ENCODE measurements at regions not wholly inside any gene's neighbourhood (a gene's known extent, or its start where the extent isn't known, plus 50 kb on each side); places are given as distances from the start of the nearest gene placed in this dataset.

DNA sequence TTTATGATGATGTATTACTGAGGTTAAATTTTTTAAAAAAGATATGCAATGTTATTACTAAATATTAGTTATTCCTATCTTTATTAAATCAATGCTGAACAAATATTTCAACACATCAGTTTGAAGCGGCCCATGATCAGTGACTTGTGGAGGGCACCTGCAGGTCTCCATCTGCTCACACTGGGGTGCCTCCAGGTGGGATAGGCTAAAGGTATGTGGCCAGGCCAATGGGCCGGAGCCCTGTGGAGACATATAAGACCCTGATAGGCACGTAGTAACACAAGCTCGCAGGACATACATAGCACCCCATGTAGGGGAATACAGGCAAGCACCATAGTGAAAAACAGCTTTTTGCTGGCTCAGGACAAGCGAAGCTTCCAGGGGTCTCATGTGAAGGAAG, 469.8 kb downstream of the ZNF536 start:
- Histone ChIP-seq H3K27ac (ENCODE audit: low read depth, low read length) (no peak overlapping the region), H4K20me1 (replicated peaks in 1 of 2; ENCODE audit: control insufficient read depth in 1 of 2, insufficient read depth in 2 of 2, low read length in 2 of 2) (no peaks in the 10 kb centered on the region), H2BK12ac (ENCODE audit: low read depth, low read length) (no peak overlapping the region), H4K91ac (replicated peaks; ENCODE audit: insufficient read length, low read length) (no peak overlapping the region), H3K79me1 (ENCODE audit: low read depth, low read length) (no peaks in the 10 kb centered on the region), H4K5ac (ENCODE audit: insufficient read length, low read depth, low read length) (no peak overlapping the region), H3K79me2 (ENCODE audit: control insufficient read depth in 1 of 2, insufficient read depth in 2 of 2, low read length in 2 of 2) (no peaks in the 10 kb centered on the region), H3K23me2 (ENCODE audit: low read depth, low read length) (no peaks in the 10 kb centered on the region; the same call in 1 of the 2 replicates), H3K36me3 (ENCODE audit: control insufficient read depth in 2 of 4, insufficient read depth in 4 of 4, low read length in 3 of 4) (no peaks in the 10 kb centered on the region), H2BK20ac (ENCODE audit: low read length) (no peak overlapping the region), H3K56ac (replicated peaks; ENCODE audit: insufficient read length, low read depth, low read length) (no peak overlapping the region), H3K27me3 (replicated peaks in 1 of 4; ENCODE audit: control insufficient read depth in 3 of 4, extremely low read depth in 1 of 4, insufficient read depth in 3 of 4, low read length in 3 of 4) (no peaks in the 10 kb centered on the region), H3K9ac (replicated peaks in 1 of 4; ENCODE audit: extremely low read depth in 1 of 4, low read depth in 3 of 4, low read length in 3 of 4) (no peak overlapping the region), H3K18ac (ENCODE audit: extremely low read depth, low read length) (no peak overlapping the region), H2BK5ac (ENCODE audit: low read depth, low read length) (no peak overlapping the region), H3K4ac (replicated peaks; ENCODE audit: insufficient read length, low read depth, low read length) (no peak overlapping the region), H3K4me1 (replicated peaks in 1 of 4; ENCODE audit: control insufficient read depth in 3 of 4, insufficient read depth in 4 of 4, low read length in 3 of 4) (no peaks in the 10 kb centered on the region), H4K8ac (ENCODE audit: extremely low read depth, insufficient read depth, low read length) (no peak overlapping the region), H2BK120ac (replicated peaks; ENCODE audit: low read depth, low read length) (no peak overlapping the region), H3K14ac (ENCODE audit: insufficient read length) (no peak overlapping the region), H3K9me3 (ENCODE audit: insufficient read depth in 2 of 2, low read depth in 1 of 2, low read length in 1 of 2) (peaks cover 0 to 2% of the 10 kb centered on the region in 2 experiments; a peak in 1 of 4 replicates), H3K23ac (ENCODE audit: insufficient read length) (no peak overlapping the region), H3K4me2 (ENCODE audit: insufficient read depth in 1 of 2, low read depth in 2 of 2, low read length in 2 of 2) (no peak overlapping the region), H2AK5ac (ENCODE audit: low read depth, low read length) (no peak overlapping the region), H2AFZ (ENCODE audit: low read length) (no peak overlapping the region), H2BK15ac (ENCODE audit: low read length) (no peak overlapping the region), H3K4me3 (ENCODE audit: extremely low read depth in 1 of 4, insufficient read depth in 2 of 4, low read depth in 3 of 4, low read length in 4 of 4) (no peak overlapping the region)
- 94% methylated on average over 5 of the region's 5 CpGs; no CpG with 5 or more reads in 1 of the 2 experiments for WGBS, 2 experiments (ENCODE audit: extremely low coverage in 1 of 2, insufficient coverage in 1 of 2, insufficient read length in 1 of 2, insufficient replicate concordance in 2 of 2, low coverage in 1 of 2, low lambda C conversion rate in 2 of 2, missing lambda C conversion rate in 1 of 2)
- FAIRE-seq (no peak), DNase-seq (ENCODE audit: low read depth in 1 of 2, low spot score in 2 of 2) (no peak)
- POLR2A ChIA-PET (ENCODE audit: partially characterized antibody), result no interaction called here
- TF ChIP-seq CHD2 (IDR thresholded peaks at IDR 0.05; ENCODE audit: low read length), result no peak
- TF ChIP-seq, protein P1, sequence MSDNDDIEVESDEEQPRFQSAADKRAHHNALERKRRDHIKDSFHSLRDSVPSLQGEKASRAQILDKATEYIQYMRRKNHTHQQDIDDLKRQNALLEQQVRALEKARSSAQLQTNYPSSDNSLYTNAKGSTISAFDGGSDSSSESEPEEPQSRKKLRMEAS (IDR thresholded peaks at IDR 0.05), result no peak
- TF ChIP-seq BCL11A (IDR thresholded peaks at IDR 0.05; ENCODE audit: low read depth in 2 of 2, low read length in 2 of 2), result no peak
- no peak for TF ChIP-seq USF2 (IDR thresholded peaks at IDR 0.05; ENCODE audit: low read length)
- no peak for TF ChIP-seq SIRT6 (IDR thresholded peaks at IDR 0.05; ENCODE audit: low read length)
- TF ChIP-seq PHF8 (conservative IDR thresholded peaks at IDR 0.05; ENCODE audit: low read depth, low read length), result no peak
- TF ChIP-seq ATF2 (IDR thresholded peaks at IDR 0.05; ENCODE audit: low read length), result no peak
- TF ChIP-seq TAF1 (IDR thresholded peaks at IDR 0.05; ENCODE audit: low read depth, low read length), result no peak
- CTCF ChIA-PET (ENCODE audit: partially characterized antibody), result interaction anchor here (1.8 kb wide), 1 partner anchor 42 kb away, joined by 5 read pairs; no protein-coding TSS in a partner anchor
